ENCODE measurements at regions not wholly inside any gene's neighbourhood (a gene's known extent, or its start where the extent isn't known, plus 50 kb on each side); places are given as distances from the start of the nearest gene placed in this dataset.
"Not testable (repeated sequence)": the region's sequence is repeated elsewhere in the genome, so short reads cannot be mapped to it uniquely, and the experiment has no call there.

GRCh38 chr6:111949546-111949945 is 76.3 kb upstream of the FYN start:
- no peak for DNase-seq (ENCODE audit: low read depth)
- no peak for TF ChIP-seq CTCF (IDR thresholded peaks at IDR 0.05; ENCODE audit: insufficient read depth, low read length)
- no peak overlapping the region for H3K4me3 ChIP-seq (ENCODE audit: low read depth, low read length)

GRCh38 chr6:111949984-111950383 is 76.7 kb upstream of the FYN start:
- H3K4me3 ChIP-seq (ENCODE audit: low read depth, low read length); DNase-seq (ENCODE audit: low read depth): not testable (repeated sequence)

- no peak overlapping the region for H3K4me3 ChIP-seq (ENCODE audit: low read depth, low read length)
- peak; percentile 27 for DNase-seq (ENCODE audit: low read depth)
- TF ChIP-seq CTCF (IDR thresholded peaks at IDR 0.05; ENCODE audit: insufficient read depth, low read length): no peak
Measured at GRCh38 chr6:111950661-111951496, 77.6 kb upstream of the FYN start.

- peak; percentile 73 for DNase-seq (ENCODE audit: low read depth)
- no peak for TF ChIP-seq CTCF (IDR thresholded peaks at IDR 0.05; ENCODE audit: insufficient read depth, low read length)
Measured at GRCh38 chr6:111951497-111952085, 78.3 kb upstream of the FYN start.

GRCh38 chr6:111952274-111952673 is 79.0 kb upstream of the FYN start:
- peak; percentile 12 for DNase-seq (ENCODE audit: low read depth)
- H3K4me3 ChIP-seq (ENCODE audit: low read depth, low read length): no peak overlapping the region
- TF ChIP-seq CTCF (IDR thresholded peaks at IDR 0.05; ENCODE audit: insufficient read depth, low read length): no peak

More at GRCh38 chr6:111951497-111952085, 78.3 kb upstream of the FYN start:
- H3K4me3 ChIP-seq (ENCODE audit: low read depth, low read length): no peak overlapping the region

GRCh38 chr6:111952821-111953540 is 79.7 kb upstream of the FYN start:
- peak; percentile 66 for DNase-seq (ENCODE audit: low read depth)
- H3K4me3 ChIP-seq (ENCODE audit: low read depth, low read length): no peak overlapping the region
- peak; percentile 14 for TF ChIP-seq CTCF (IDR thresholded peaks at IDR 0.05; ENCODE audit: insufficient read depth, low read length)

GRCh38 chr6:111956098-111956497 is 82.8 kb upstream of the FYN start:
- H3K4me3 ChIP-seq (ENCODE audit: low read depth, low read length): no peak overlapping the region
- no peak for TF ChIP-seq CTCF (IDR thresholded peaks at IDR 0.05; ENCODE audit: insufficient read depth, low read length)
- DNase-seq (ENCODE audit: low read depth): no peak

All from fibroblast of the aortic adventitia (primary cell).